PC-9 (cell line): ENCODE measurements at regions not wholly inside any gene's neighbourhood (a gene's known extent, or its start where the extent isn't known, plus 50 kb on each side); places are given as distances from the start of the nearest gene placed in this dataset.

ENCODE experiments used
- BruUV-seq: library from RNA; stranded (reverse); fragments of 400-500 nt; replicated peaks from 2 replicates; lab custom pipeline; 2021; lab: Mats Ljungman, UMichigan
- CTCF ChIA-PET: fragments of 300-600 bp; sonication (Branson Sonifier 250); formaldehyde crosslinking; loops from one replicate; lab custom pipeline; 2022; ENCODE audit warnings: antibody characterized with exemption; lab: Charles Lee
- POLR2A ChIA-PET: fragments of 300-600 bp; sonication (Branson Sonifier 250); formaldehyde crosslinking; loops from one replicate; lab custom pipeline; 2022; ENCODE audit warnings: antibody characterized with exemption; ENCODE audit not compliant: unreplicated experiment; lab: Charles Lee
- DNase-seq, 2 experiments: peaks; one replicate each; pipeline versions ENCODE4 v3.0.0 to v3.0.0-alpha.2; 2015 to 2022; ENCODE audit warnings: mixed read lengths in 1 of 2
- H2AFZ ChIP-seq: fragments of 200-600 bp; sonication (generic); 2 replicates; pipeline ENCODE4 v1.8.1; 2017; ENCODE audit warnings: antibody characterized with exemption
- H3F3A ChIP-seq: fragments of 200-600 bp; sonication (generic); 2 replicates; pipeline ENCODE4 v1.8.1; 2017; ENCODE audit warnings: antibody characterized with exemption, mild to moderate bottlenecking, low read depth; ENCODE audit not compliant: insufficient read depth
- H3K27ac ChIP-seq: fragments of 200-600 bp; sonication (generic); 2 replicates; pipeline ENCODE4 v1.6.1; 2016; ENCODE audit warnings: mixed run types
- H3K27me3 ChIP-seq: fragments of 200-600 bp; sonication (generic); 2 replicates; pipeline ENCODE4 v1.6.1; 2016; ENCODE audit warnings: low read depth, mixed run types; ENCODE audit not compliant: insufficient read depth
- H3K36me3 ChIP-seq: fragments of 200-600 bp; sonication (generic); 2 replicates; pipeline ENCODE4 v1.6.1; 2016; ENCODE audit warnings: low read depth, mixed run types
- H3K4me1 ChIP-seq: fragments of 200-600 bp; sonication (generic); replicated peaks from 2 replicates; pipeline ENCODE4 v1.6.1; 2016; ENCODE audit warnings: mixed run types; ENCODE audit not compliant: insufficient read depth
- H3K4me2 ChIP-seq: fragments of 200-600 bp; sonication (generic); 2 replicates; pipeline ENCODE4 v1.6.1; 2017; ENCODE audit warnings: mixed run types
- H3K4me3 ChIP-seq: fragments of 200-600 bp; sonication (generic); 2 replicates; pipeline ENCODE4 v1.6.1; 2016; ENCODE audit warnings: mixed run types
- H3K79me2 ChIP-seq: fragments of 200-600 bp; sonication (generic); 2 replicates; pipeline ENCODE4 v1.6.1; 2017; ENCODE audit warnings: low read depth, mixed run types
- H3K9me2 ChIP-seq: fragments of 200-600 bp; sonication (generic); 2 replicates; pipeline ENCODE4 v1.8.1; 2017; ENCODE audit warnings: mild to moderate bottlenecking; ENCODE audit not compliant: insufficient read depth
- H3K9me3 ChIP-seq: fragments of 200-600 bp; sonication (generic); 2 replicates; pipeline ENCODE4 v1.8.1; 2016; ENCODE audit warnings: low read depth; ENCODE audit not compliant: insufficient read depth
- H4K20me1 ChIP-seq: fragments of 200-600 bp; sonication (generic); 2 replicates; pipeline ENCODE4 v1.8.1; 2017; ENCODE audit not compliant: insufficient read depth
- EZH2 ChIP-seq: fragments of 200-600 bp; sonication (generic); IDR thresholded peaks from 2 replicates; pipeline ENCODE4 v1.8.0; 2017; ENCODE audit warnings: antibody characterized with exemption, low read depth
- intact Hi-C: fragments of 100-400 bp; cut with micrococcal nuclease; formaldehyde crosslinking; loops from one replicate; pipeline ENCODE4 v1.10.0; 2022; ENCODE audit not compliant: unreplicated experiment
- TF ChIP-seq, protein P1 (sequence below): fragments of 200-600 bp; sonication (generic); conservative IDR thresholded peaks from 2 replicates; pipeline ENCODE4 v1.6.1; 2017; ENCODE audit warnings: mixed run types, antibody characterized with exemption, mild to moderate bottlenecking, moderate library complexity

DNA sequence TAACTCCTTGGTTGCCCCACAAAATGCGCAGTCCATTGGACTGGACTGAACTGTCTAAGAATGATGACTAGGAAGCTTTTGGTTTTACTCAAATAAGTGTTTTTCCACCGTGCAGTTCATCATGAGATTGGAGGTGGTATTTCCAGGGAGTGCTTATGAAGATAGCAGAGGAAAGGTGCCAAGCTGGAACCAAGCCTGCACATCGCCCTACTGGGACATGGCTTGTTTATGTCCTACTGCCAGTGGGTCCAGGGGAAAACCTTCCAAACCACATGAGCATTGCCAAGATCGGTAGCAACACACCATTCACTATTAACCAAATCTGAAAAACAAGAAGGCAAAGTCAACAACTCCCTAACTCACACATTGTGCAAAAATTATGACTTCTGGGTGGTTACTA, 54.7 kb upstream of the DSCAM start:
- no peak overlapping the region for H3K27ac ChIP-seq
- H3K9me2 ChIP-seq: no peaks in the 10 kb centered on the region
- intact Hi-C loops: no loop called here
- no peaks in the 10 kb centered on the region for H3K36me3 ChIP-seq
- BruUV-seq: no TSS peak
- H4K20me1 ChIP-seq: no peaks in the 10 kb centered on the region
- H3K4me3 ChIP-seq: no peak overlapping the region
- no peak for DNase-seq
- no peaks in the 10 kb centered on the region for H3F3A ChIP-seq
- no peak overlapping the region for H2AFZ ChIP-seq
- no peaks in the 10 kb centered on the region for H3K4me1 ChIP-seq
- TF ChIP-seq, protein P1, sequence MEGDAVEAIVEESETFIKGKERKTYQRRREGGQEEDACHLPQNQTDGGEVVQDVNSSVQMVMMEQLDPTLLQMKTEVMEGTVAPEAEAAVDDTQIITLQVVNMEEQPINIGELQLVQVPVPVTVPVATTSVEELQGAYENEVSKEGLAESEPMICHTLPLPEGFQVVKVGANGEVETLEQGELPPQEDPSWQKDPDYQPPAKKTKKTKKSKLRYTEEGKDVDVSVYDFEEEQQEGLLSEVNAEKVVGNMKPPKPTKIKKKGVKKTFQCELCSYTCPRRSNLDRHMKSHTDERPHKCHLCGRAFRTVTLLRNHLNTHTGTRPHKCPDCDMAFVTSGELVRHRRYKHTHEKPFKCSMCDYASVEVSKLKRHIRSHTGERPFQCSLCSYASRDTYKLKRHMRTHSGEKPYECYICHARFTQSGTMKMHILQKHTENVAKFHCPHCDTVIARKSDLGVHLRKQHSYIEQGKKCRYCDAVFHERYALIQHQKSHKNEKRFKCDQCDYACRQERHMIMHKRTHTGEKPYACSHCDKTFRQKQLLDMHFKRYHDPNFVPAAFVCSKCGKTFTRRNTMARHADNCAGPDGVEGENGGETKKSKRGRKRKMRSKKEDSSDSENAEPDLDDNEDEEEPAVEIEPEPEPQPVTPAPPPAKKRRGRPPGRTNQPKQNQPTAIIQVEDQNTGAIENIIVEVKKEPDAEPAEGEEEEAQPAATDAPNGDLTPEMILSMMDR: no peak
- no peak for TF ChIP-seq EZH2
- H3K79me2 ChIP-seq: no peaks in the 10 kb centered on the region
- no peak overlapping the region for H3K4me2 ChIP-seq
- ChIA-PET POLR2A (no interaction called here), CTCF (no interaction called here)
- no peaks in the 10 kb centered on the region; the same call in none of the 2 replicates for H3K27me3 ChIP-seq
- H3K9me3 ChIP-seq: no peaks in the 10 kb centered on the region

DNA sequence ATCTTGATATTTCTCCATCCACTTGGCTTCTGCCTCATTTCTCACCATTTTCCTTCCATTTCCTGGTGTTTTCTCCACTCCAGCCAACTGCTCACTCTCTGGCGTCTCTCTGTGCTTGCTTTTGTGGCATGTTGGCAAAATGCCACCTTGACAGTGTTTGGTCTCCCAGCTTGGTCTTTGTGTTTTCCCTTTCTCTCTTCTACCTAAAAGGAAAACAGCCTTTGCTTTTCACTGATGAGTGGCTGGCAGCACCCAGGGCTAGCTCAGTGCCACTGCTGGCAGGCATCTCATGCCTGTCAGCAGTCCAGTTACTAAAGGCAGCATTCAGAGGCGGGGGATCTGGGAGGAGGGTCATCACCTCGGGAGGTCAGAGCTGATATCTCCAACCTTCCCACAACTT, 55.3 kb upstream of the DSCAM start:
- no peaks in the 10 kb centered on the region for H3K79me2 ChIP-seq
- no peaks in the 10 kb centered on the region for H3K9me3 ChIP-seq
- H3K27ac ChIP-seq: no peak overlapping the region
- no peaks in the 10 kb centered on the region for H4K20me1 ChIP-seq
- H3K27me3 ChIP-seq: no peaks in the 10 kb centered on the region; the same call in none of the 2 replicates
- no peak overlapping the region for H3K4me3 ChIP-seq
- H3K4me1 ChIP-seq: no peaks in the 10 kb centered on the region
- H3K9me2 ChIP-seq: no peaks in the 10 kb centered on the region
- H3F3A ChIP-seq: no peaks in the 10 kb centered on the region
- CTCF ChIA-PET: no interaction called here
- POLR2A ChIA-PET: no interaction called here
- no peak overlapping the region for H2AFZ ChIP-seq
- TF ChIP-seq, protein P1: no peak
- no peak for TF ChIP-seq EZH2
- H3K4me2 ChIP-seq: no peak overlapping the region
- no TSS peak for BruUV-seq
- intact Hi-C loops: no loop called here
- no peak for DNase-seq
- no peaks in the 10 kb centered on the region for H3K36me3 ChIP-seq

DNA sequence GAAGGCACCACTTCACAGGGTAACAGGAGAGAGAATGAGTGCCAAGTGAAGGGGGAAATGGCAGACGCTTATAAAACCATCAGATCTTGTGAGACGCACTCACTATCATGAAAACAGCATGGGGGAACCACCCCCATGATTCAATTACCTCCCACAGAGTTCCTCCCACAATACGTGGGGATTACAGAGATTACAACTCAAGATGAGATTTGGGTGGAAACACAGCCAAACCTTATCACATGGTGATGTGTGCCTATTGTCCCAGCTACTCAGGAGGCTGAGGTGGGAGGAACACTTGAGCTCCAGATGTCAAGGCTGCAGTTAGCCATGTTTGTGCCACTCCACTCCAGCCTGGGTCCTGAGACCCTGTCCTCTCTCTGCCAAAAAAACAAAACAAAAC, 56.0 kb upstream of the DSCAM start:
- H3K27me3 ChIP-seq: no peaks in the 10 kb centered on the region; the same call in none of the 2 replicates
- H3K9me2 ChIP-seq: no peaks in the 10 kb centered on the region
- H3K79me2 ChIP-seq: no peaks in the 10 kb centered on the region
- BruUV-seq: no TSS peak
- no peak for TF ChIP-seq EZH2
- TF ChIP-seq, protein P1: no peak
- no peak overlapping the region for H3K4me3 ChIP-seq
- no peaks in the 10 kb centered on the region for H3K9me3 ChIP-seq
- no peaks in the 10 kb centered on the region for H3K4me1 ChIP-seq
- ChIA-PET POLR2A (no interaction called here), CTCF (no interaction called here)
- DNase-seq: no peak
- H3K4me2 ChIP-seq: no peak overlapping the region
- H3K36me3 ChIP-seq: no peaks in the 10 kb centered on the region
- H3F3A ChIP-seq: no peaks in the 10 kb centered on the region
- no peaks in the 10 kb centered on the region for H4K20me1 ChIP-seq
- intact Hi-C loops: no loop called here
- H3K27ac ChIP-seq: no peak overlapping the region
- no peak overlapping the region for H2AFZ ChIP-seq
